HepG2 (cell line): ENCODE measurements at regions not wholly inside any gene's neighbourhood (a gene's known extent, or its start where the extent isn't known, plus 50 kb on each side); places are given as distances from the start of the nearest gene placed in this dataset.

Experiments
- FOSL2 ChIP-seq: sonication (generic); formaldehyde crosslinking; IDR thresholded peaks from 2 replicates; pipeline ENCODE4 v1.4.0; 2020; ENCODE audit warnings: missing genetic modification reagents
- SMAD3 ChIP-seq: sonication (generic); formaldehyde crosslinking; IDR thresholded peaks from 2 replicates; pipeline ENCODE4 v1.4.0; 2020; ENCODE audit warnings: missing genetic modification reagents
- ZBTB20 ChIP-seq: sonication (generic); formaldehyde crosslinking; IDR thresholded peaks from 2 replicates; pipeline ENCODE4 v1.8.1; 2023; ENCODE audit warnings: missing genetic modification reagents, low read depth, mild to moderate bottlenecking, borderline replicate concordance
- ZFP90 ChIP-seq: sonication (generic); formaldehyde crosslinking; IDR thresholded peaks from 2 replicates; pipeline ENCODE4 v1.8.0; 2022; ENCODE audit warnings: missing genetic modification reagents, mild to moderate bottlenecking, inconsistent platforms, borderline replicate concordance
- ZNF10 ChIP-seq: sonication (generic); formaldehyde crosslinking; IDR thresholded peaks from 2 replicates; pipeline ENCODE4 v1.4.0; 2020; ENCODE audit warnings: mild to moderate bottlenecking, low read depth, missing genetic modification reagents, borderline replicate concordance
- ZNF430 ChIP-seq: sonication (generic); formaldehyde crosslinking; IDR thresholded peaks from 2 replicates; pipeline ENCODE4 v1.9.0; 2021; ENCODE audit warnings: mild to moderate bottlenecking, missing genetic modification reagents
- ZNF589 ChIP-seq: sonication (generic); formaldehyde crosslinking; conservative IDR thresholded peaks from 2 replicates; pipeline ENCODE4 v1.8.0; 2022; ENCODE audit warnings: mild to moderate bottlenecking, moderate library complexity, missing genetic modification reagents
- TF ChIP-seq, protein P1 (sequence below), 2 experiments: fragments of 450-650 bp in 1 of 2; sonication (generic) in 1 of 2; formaldehyde crosslinking in 1 of 2; IDR thresholded peaks; 2 replicates each; pipeline versions ENCODE4 v1.6.1 to v1.8.0; 2016 to 2022; ENCODE audit warnings: antibody characterized with exemption in 1 of 2, mild to moderate bottlenecking in 1 of 2, missing genetic modification reagents in 1 of 2
- TF ChIP-seq, protein P2 (sequence below): fragments of 450-650 bp; IDR thresholded peaks from 2 replicates; pipeline ENCODE4 v1.6.1; 2017
- TF ChIP-seq, protein P3 (sequence below): IDR thresholded peaks from 2 replicates; pipeline ENCODE4 v1.6.1; 2016; ENCODE audit warnings: control low read depth
- TF ChIP-seq, protein P4 (sequence below): sonication (generic); formaldehyde crosslinking; conservative IDR thresholded peaks from 2 replicates; pipeline ENCODE4 v1.8.0; 2022; ENCODE audit warnings: mild to moderate bottlenecking, moderate library complexity, missing genetic modification reagents
- TF ChIP-seq, protein P5 (sequence below): sonication (generic); formaldehyde crosslinking; IDR thresholded peaks from 2 replicates; pipeline ENCODE4 v1.4.0; 2020; ENCODE audit warnings: missing genetic modification reagents
- TF ChIP-seq, protein P6 (sequence below): sonication (generic); formaldehyde crosslinking; IDR thresholded peaks from 2 replicates; pipeline ENCODE4 v1.5.0; 2020; ENCODE audit warnings: missing genetic modification reagents, mild to moderate bottlenecking, borderline replicate concordance

DNA sequence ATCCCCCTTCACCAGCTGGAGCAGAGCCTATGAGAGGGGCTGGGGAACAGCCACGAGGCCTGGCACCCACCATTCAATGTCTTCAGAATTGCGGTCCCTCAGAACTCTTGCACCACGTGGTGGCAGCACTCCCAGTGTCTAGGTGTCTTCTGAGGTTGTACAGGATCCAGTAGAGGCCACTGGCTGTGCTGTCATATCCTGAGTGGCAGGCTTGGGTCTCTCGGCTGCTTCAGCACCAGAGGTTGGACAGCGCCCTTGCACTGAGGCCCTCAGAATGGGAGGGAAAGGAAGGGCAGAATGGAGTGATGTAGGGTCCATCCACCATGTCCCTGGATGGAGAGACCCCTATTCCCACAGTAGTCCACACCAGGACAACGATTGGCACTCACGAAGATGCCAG lies 112.0 kb upstream of the TEKT4 start (continued):
- TF ChIP-seq, protein P1, sequence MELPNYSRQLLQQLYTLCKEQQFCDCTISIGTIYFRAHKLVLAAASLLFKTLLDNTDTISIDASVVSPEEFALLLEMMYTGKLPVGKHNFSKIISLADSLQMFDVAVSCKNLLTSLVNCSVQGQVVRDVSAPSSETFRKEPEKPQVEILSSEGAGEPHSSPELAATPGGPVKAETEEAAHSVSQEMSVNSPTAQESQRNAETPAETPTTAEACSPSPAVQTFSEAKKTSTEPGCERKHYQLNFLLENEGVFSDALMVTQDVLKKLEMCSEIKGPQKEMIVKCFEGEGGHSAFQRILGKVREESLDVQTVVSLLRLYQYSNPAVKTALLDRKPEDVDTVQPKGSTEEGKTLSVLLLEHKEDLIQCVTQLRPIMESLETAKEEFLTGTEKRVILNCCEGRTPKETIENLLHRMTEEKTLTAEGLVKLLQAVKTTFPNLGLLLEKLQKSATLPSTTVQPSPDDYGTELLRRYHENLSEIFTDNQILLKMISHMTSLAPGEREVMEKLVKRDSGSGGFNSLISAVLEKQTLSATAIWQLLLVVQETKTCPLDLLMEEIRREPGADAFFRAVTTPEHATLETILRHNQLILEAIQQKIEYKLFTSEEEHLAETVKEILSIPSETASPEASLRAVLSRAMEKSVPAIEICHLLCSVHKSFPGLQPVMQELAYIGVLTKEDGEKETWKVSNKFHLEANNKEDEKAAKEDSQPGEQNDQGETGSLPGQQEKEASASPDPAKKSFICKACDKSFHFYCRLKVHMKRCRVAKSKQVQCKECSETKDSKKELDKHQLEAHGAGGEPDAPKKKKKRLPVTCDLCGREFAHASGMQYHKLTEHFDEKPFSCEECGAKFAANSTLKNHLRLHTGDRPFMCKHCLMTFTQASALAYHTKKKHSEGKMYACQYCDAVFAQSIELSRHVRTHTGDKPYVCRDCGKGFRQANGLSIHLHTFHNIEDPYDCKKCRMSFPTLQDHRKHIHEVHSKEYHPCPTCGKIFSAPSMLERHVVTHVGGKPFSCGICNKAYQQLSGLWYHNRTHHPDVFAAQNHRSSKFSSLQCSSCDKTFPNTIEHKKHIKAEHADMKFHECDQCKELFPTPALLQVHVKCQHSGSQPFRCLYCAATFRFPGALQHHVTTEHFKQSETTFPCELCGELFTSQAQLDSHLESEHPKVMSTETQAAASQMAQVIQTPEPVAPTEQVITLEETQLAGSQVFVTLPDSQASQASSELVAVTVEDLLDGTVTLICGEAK (IDR thresholded peaks at IDR 0.05), result no peak
- TF ChIP-seq, protein P1 (CRISPR knock-in tag; IDR thresholded peaks at IDR 0.05), result no peak
- no peak for TF ChIP-seq ZNF589 (CRISPR knock-in tag)
- TF ChIP-seq SMAD3, result no peak
- TF ChIP-seq, protein P2, sequence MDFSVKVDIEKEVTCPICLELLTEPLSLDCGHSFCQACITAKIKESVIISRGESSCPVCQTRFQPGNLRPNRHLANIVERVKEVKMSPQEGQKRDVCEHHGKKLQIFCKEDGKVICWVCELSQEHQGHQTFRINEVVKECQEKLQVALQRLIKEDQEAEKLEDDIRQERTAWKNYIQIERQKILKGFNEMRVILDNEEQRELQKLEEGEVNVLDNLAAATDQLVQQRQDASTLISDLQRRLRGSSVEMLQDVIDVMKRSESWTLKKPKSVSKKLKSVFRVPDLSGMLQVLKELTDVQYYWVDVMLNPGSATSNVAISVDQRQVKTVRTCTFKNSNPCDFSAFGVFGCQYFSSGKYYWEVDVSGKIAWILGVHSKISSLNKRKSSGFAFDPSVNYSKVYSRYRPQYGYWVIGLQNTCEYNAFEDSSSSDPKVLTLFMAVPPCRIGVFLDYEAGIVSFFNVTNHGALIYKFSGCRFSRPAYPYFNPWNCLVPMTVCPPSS, result no peak
- 0 out of 2 replicates have a peak, but pooled peaks have one; percentile 26 for TF ChIP-seq ZNF430 (CRISPR knock-in tag)
- TF ChIP-seq ZFP90 (CRISPR knock-in tag), result no peak
- TF ChIP-seq, protein P3, sequence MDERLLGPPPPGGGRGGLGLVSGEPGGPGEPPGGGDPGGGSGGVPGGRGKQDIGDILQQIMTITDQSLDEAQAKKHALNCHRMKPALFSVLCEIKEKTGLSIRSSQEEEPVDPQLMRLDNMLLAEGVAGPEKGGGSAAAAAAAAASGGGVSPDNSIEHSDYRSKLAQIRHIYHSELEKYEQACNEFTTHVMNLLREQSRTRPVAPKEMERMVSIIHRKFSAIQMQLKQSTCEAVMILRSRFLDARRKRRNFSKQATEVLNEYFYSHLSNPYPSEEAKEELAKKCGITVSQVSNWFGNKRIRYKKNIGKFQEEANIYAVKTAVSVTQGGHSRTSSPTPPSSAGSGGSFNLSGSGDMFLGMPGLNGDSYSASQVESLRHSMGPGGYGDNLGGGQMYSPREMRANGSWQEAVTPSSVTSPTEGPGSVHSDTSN (CRISPR knock-in tag), result no peak
- no peak for TF ChIP-seq ZNF10 (CRISPR knock-in tag)
- TF ChIP-seq, protein P4, sequence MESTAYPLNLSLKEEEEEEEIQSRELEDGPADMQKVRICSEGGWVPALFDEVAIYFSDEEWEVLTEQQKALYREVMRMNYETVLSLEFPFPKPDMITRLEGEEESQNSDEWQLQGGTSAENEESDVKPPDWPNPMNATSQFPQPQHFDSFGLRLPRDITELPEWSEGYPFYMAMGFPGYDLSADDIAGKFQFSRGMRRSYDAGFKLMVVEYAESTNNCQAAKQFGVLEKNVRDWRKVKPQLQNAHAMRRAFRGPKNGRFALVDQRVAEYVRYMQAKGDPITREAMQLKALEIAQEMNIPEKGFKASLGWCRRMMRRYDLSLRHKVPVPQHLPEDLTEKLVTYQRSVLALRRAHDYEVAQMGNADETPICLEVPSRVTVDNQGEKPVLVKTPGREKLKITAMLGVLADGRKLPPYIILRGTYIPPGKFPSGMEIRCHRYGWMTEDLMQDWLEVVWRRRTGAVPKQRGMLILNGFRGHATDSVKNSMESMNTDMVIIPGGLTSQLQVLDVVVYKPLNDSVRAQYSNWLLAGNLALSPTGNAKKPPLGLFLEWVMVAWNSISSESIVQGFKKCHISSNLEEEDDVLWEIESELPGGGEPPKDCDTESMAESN (CRISPR knock-in tag), result no peak
- TF ChIP-seq, protein P5, sequence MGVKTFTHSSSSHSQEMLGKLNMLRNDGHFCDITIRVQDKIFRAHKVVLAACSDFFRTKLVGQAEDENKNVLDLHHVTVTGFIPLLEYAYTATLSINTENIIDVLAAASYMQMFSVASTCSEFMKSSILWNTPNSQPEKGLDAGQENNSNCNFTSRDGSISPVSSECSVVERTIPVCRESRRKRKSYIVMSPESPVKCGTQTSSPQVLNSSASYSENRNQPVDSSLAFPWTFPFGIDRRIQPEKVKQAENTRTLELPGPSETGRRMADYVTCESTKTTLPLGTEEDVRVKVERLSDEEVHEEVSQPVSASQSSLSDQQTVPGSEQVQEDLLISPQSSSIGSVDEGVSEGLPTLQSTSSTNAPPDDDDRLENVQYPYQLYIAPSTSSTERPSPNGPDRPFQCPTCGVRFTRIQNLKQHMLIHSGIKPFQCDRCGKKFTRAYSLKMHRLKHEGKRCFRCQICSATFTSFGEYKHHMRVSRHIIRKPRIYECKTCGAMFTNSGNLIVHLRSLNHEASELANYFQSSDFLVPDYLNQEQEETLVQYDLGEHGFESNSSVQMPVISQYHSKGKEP (CRISPR knock-in tag), result 0 out of 2 replicates have a peak, but pooled peaks have one; percentile 32
- TF ChIP-seq ZBTB20 (CRISPR knock-in tag), result no peak
- TF ChIP-seq FOSL2 (CRISPR knock-in tag), result no peak
- TF ChIP-seq, protein P6, sequence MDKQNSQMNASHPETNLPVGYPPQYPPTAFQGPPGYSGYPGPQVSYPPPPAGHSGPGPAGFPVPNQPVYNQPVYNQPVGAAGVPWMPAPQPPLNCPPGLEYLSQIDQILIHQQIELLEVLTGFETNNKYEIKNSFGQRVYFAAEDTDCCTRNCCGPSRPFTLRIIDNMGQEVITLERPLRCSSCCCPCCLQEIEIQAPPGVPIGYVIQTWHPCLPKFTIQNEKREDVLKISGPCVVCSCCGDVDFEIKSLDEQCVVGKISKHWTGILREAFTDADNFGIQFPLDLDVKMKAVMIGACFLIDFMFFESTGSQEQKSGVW (CRISPR knock-in tag), result no peak
